ENCODE measurements at regions not wholly inside any gene's neighbourhood (a gene's known extent, or its start where the extent isn't known, plus 50 kb on each side); places are given as distances from the start of the nearest gene placed in this dataset.

DNA sequence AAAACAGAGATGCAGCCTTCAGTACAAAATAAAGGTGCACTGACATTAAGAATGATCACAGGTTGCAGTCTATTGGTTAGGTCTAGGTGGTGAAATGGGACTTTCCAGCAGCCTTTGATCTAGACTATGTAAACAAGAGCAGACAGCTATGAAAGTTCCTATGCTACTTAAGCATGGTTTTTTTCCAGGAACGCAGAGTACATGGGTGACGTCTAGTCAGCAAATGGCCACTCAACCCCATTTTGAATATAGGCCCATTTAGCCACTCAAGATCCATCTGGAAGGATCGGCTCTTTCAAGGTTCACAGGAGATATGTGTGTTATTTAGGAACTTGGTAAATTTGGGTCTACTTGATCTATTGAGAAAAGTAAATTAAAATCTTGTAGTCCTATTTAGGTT, 1424.6 kb upstream of the LRRTM3 start:
- Histone ChIP-seq H3K9ac (ENCODE audit: low read depth, low read length, poor library complexity) (no peak overlapping the region), H2BK120ac (ENCODE audit: low read depth, low read length) (no peak overlapping the region), H3K79me1 (ENCODE audit: low read depth, low read length) (no peaks in the 10 kb centered on the region), H3K23ac (ENCODE audit: low read depth, low read length, poor library complexity) (no peak overlapping the region), H3K4me1 (ENCODE audit: control insufficient read depth in 2 of 2, insufficient read depth in 1 of 2, low read depth in 1 of 2, low read length in 2 of 2) (no peaks in the 10 kb centered on the region), H4K8ac (ENCODE audit: low read depth, low read length) (no peak overlapping the region), H3K9me3 (replicated peaks in 1 of 2; ENCODE audit: control insufficient read depth in 2 of 2, insufficient read depth in 1 of 2, low read depth in 1 of 2, low read length in 2 of 2) (no peaks in the 10 kb centered on the region), H3K4me3 (ENCODE audit: low read length in 2 of 2) (no peak overlapping the region), H2BK15ac (ENCODE audit: low read length) (no peak overlapping the region), H3K14ac (ENCODE audit: low read length) (no peak overlapping the region), H3K27me3 (ENCODE audit: control insufficient read depth in 3 of 3, insufficient read depth in 3 of 3, low read depth in 1 of 3, low read length in 3 of 3) (no peaks in the 10 kb centered on the region), H3K36me3 (replicated peaks in 1 of 2; ENCODE audit: control insufficient read depth in 2 of 2, insufficient read depth in 2 of 2, low read length in 2 of 2) (no peaks in the 10 kb centered on the region), H3K4me2 (ENCODE audit: insufficient read depth, low read length, poor library complexity, severe bottlenecking) (no peak overlapping the region), H4K91ac (ENCODE audit: low read depth, low read length, poor library complexity) (no peak overlapping the region), H2BK5ac (ENCODE audit: low read length) (no peak overlapping the region), H3K4ac (ENCODE audit: low read length) (no peak overlapping the region), H3K18ac (ENCODE audit: low read length) (no peak overlapping the region), H2AK5ac (ENCODE audit: low read depth, low read length) (no peak overlapping the region), H3K27ac (replicated peaks; ENCODE audit: low read length) (no peak overlapping the region), H2AFZ (ENCODE audit: low read length) (no peak overlapping the region), H2BK12ac (ENCODE audit: low read length) (no peak overlapping the region)
- no CpG with 5 or more reads among the region's 3 CpGs for WGBS, 2 donors (ENCODE audit: extremely low coverage in 2 of 2, insufficient read length in 2 of 2, insufficient replicate concordance in 1 of 2)
- no peak for DNase-seq (ENCODE audit: low spot score)

DNA sequence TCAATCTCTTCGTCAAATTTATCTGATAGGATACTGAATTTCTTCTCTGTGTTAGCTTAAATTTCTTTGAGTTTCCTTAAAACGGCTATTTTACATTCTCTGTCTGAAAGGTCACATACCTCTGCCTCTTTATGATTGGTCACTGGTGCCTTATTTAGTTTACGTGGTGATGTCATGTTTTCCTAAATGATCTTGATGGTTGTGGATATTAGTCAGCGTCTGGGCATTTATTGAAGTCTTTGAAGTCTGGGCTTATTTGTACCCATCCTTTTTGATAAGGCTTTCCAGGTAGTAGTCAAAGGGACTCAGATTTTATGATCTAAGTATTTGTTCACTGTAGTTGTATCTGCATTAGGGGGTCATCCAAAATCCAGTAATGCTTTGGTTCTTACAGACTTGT, 1407.5 kb upstream of the LRRTM3 start:
- Histone ChIP-seq H2AK5ac (ENCODE audit: low read depth, low read length) (no peak overlapping the region), H3K36me3 (replicated peaks in 1 of 2; ENCODE audit: control insufficient read depth in 2 of 2, insufficient read depth in 2 of 2, low read length in 2 of 2) (no peaks in the 10 kb centered on the region), H3K4me1 (ENCODE audit: control insufficient read depth in 2 of 2, insufficient read depth in 1 of 2, low read depth in 1 of 2, low read length in 2 of 2) (no peaks in the 10 kb centered on the region), H3K18ac (ENCODE audit: low read length) (no peak overlapping the region), H2BK120ac (ENCODE audit: low read depth, low read length) (no peak overlapping the region), H3K4me3 (ENCODE audit: low read length in 2 of 2) (no peak overlapping the region), H3K14ac (ENCODE audit: low read length) (no peak overlapping the region), H3K23ac (ENCODE audit: low read depth, low read length, poor library complexity) (no peak overlapping the region), H3K4ac (ENCODE audit: low read length) (no peak overlapping the region), H2AFZ (ENCODE audit: low read length) (no peak overlapping the region), H3K27me3 (ENCODE audit: control insufficient read depth in 3 of 3, insufficient read depth in 3 of 3, low read depth in 1 of 3, low read length in 3 of 3) (no peaks in the 10 kb centered on the region), H3K9ac (ENCODE audit: low read depth, low read length, poor library complexity) (no peak overlapping the region), H2BK15ac (ENCODE audit: low read length) (no peak overlapping the region), H4K91ac (ENCODE audit: low read depth, low read length, poor library complexity) (no peak overlapping the region), H3K9me3 (replicated peaks in 1 of 2; ENCODE audit: control insufficient read depth in 2 of 2, insufficient read depth in 1 of 2, low read depth in 1 of 2, low read length in 2 of 2) (no peaks in the 10 kb centered on the region), H3K27ac (replicated peaks; ENCODE audit: low read length) (no peak overlapping the region), H2BK5ac (ENCODE audit: low read length) (no peak overlapping the region), H3K79me1 (ENCODE audit: low read depth, low read length) (no peaks in the 10 kb centered on the region), H2BK12ac (ENCODE audit: low read length) (no peak overlapping the region), H4K8ac (ENCODE audit: low read depth, low read length) (no peak overlapping the region), H3K4me2 (ENCODE audit: insufficient read depth, low read length, poor library complexity, severe bottlenecking) (no peak overlapping the region)
- DNase-seq (ENCODE audit: low spot score), result no peak
- no CpG with 5 or more reads among the region's 4 CpGs for WGBS, 2 donors (ENCODE audit: extremely low coverage in 2 of 2, insufficient read length in 2 of 2, insufficient replicate concordance in 1 of 2)

GRCh38 chr10:65528986-65529385, 1396.8 kb upstream of the LRRTM3 start:
- H3K14ac ChIP-seq (ENCODE audit: low read length), result no peak overlapping the region
- no peak overlapping the region for H2BK12ac ChIP-seq (ENCODE audit: low read length)
- no peak overlapping the region for H4K8ac ChIP-seq (ENCODE audit: low read depth, low read length)
- no peak overlapping the region for H3K4ac ChIP-seq (ENCODE audit: low read length)
- DNase-seq (ENCODE audit: low spot score), result no peak
- H3K23ac ChIP-seq (ENCODE audit: low read depth, low read length, poor library complexity), result no peak overlapping the region
- H3K9me3 ChIP-seq (replicated peaks in 1 of 2; ENCODE audit: control insufficient read depth in 2 of 2, insufficient read depth in 1 of 2, low read depth in 1 of 2, low read length in 2 of 2), result no peaks in the 10 kb centered on the region
- H3K36me3 ChIP-seq (replicated peaks in 1 of 2; ENCODE audit: control insufficient read depth in 2 of 2, insufficient read depth in 2 of 2, low read length in 2 of 2), result no peaks in the 10 kb centered on the region
- H2BK15ac ChIP-seq (ENCODE audit: low read length), result no peak overlapping the region
- no peak overlapping the region for H3K4me3 ChIP-seq (ENCODE audit: low read length in 2 of 2)
- H3K27me3 ChIP-seq (ENCODE audit: control insufficient read depth in 3 of 3, insufficient read depth in 3 of 3, low read depth in 1 of 3, low read length in 3 of 3), result no peaks in the 10 kb centered on the region
- no peak overlapping the region for H3K9ac ChIP-seq (ENCODE audit: low read depth, low read length, poor library complexity)
- no peak overlapping the region for H2BK5ac ChIP-seq (ENCODE audit: low read length)
- H3K4me1 ChIP-seq (ENCODE audit: control insufficient read depth in 2 of 2, insufficient read depth in 1 of 2, low read depth in 1 of 2, low read length in 2 of 2), result no peaks in the 10 kb centered on the region
- H3K79me1 ChIP-seq (ENCODE audit: low read depth, low read length), result no peaks in the 10 kb centered on the region
- no peak overlapping the region for H2AFZ ChIP-seq (ENCODE audit: low read length)
- H3K27ac ChIP-seq (replicated peaks; ENCODE audit: low read length), result no peak overlapping the region
- no CpG with 5 or more reads among the region's 1 CpG for WGBS, 2 donors (ENCODE audit: extremely low coverage in 2 of 2, insufficient read length in 2 of 2, insufficient replicate concordance in 1 of 2)
- H3K4me2 ChIP-seq (ENCODE audit: insufficient read depth, low read length, poor library complexity, severe bottlenecking), result no peak overlapping the region
- no peak overlapping the region for H4K91ac ChIP-seq (ENCODE audit: low read depth, low read length, poor library complexity)
- no peak overlapping the region for H3K18ac ChIP-seq (ENCODE audit: low read length)
- H2BK120ac ChIP-seq (ENCODE audit: low read depth, low read length), result no peak overlapping the region
- no peak overlapping the region for H2AK5ac ChIP-seq (ENCODE audit: low read depth, low read length)

DNA sequence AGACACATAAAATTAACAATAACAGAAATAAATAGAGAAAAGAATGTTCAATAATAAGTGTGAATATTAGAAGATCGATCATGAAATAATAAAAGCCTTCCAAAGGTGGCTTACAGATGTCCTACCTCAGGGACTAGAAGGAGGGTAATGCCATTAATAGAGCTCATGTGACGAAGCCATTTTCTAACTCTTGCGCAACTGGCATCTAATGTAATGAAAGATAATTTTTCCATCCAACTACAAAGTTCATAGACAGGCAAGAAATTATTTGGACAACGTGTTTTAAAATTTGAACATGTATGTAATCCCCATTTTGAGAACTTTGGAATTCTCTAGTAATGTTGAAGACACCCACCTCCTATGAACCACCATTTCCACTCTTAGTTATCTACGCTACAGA, 1394.3 kb upstream of the LRRTM3 start:
- Histone ChIP-seq H2AK5ac (ENCODE audit: low read depth, low read length) (no peak overlapping the region), H3K18ac (ENCODE audit: low read length) (no peak overlapping the region), H3K27me3 (ENCODE audit: control insufficient read depth in 3 of 3, insufficient read depth in 3 of 3, low read depth in 1 of 3, low read length in 3 of 3) (no peaks in the 10 kb centered on the region), H3K4me1 (ENCODE audit: control insufficient read depth in 2 of 2, insufficient read depth in 1 of 2, low read depth in 1 of 2, low read length in 2 of 2) (no peaks in the 10 kb centered on the region), H2BK12ac (ENCODE audit: low read length) (no peak overlapping the region), H2BK120ac (ENCODE audit: low read depth, low read length) (no peak overlapping the region), H2BK5ac (ENCODE audit: low read length) (no peak overlapping the region), H3K79me1 (ENCODE audit: low read depth, low read length) (no peaks in the 10 kb centered on the region), H3K14ac (ENCODE audit: low read length) (no peak overlapping the region), H3K9ac (ENCODE audit: low read depth, low read length, poor library complexity) (no peak overlapping the region), H2AFZ (ENCODE audit: low read length) (no peak overlapping the region), H3K36me3 (replicated peaks in 1 of 2; ENCODE audit: control insufficient read depth in 2 of 2, insufficient read depth in 2 of 2, low read length in 2 of 2) (no peaks in the 10 kb centered on the region), H3K4me3 (ENCODE audit: low read length in 2 of 2) (no peak overlapping the region), H4K8ac (ENCODE audit: low read depth, low read length) (no peak overlapping the region), H3K4ac (ENCODE audit: low read length) (no peak overlapping the region), H3K23ac (ENCODE audit: low read depth, low read length, poor library complexity) (no peak overlapping the region), H3K9me3 (replicated peaks in 1 of 2; ENCODE audit: control insufficient read depth in 2 of 2, insufficient read depth in 1 of 2, low read depth in 1 of 2, low read length in 2 of 2) (no peaks in the 10 kb centered on the region), H3K27ac (replicated peaks; ENCODE audit: low read length) (no peak overlapping the region), H2BK15ac (ENCODE audit: low read length) (no peak overlapping the region), H4K91ac (ENCODE audit: low read depth, low read length, poor library complexity) (no peak overlapping the region), H3K4me2 (ENCODE audit: insufficient read depth, low read length, poor library complexity, severe bottlenecking) (no peak overlapping the region)
- no peak for DNase-seq (ENCODE audit: low spot score)
- no CpG with 5 or more reads among the region's 5 CpGs for WGBS, 2 donors (ENCODE audit: extremely low coverage in 2 of 2, insufficient read length in 2 of 2, insufficient replicate concordance in 1 of 2)

Measured in neuronal stem cell (in vitro differentiated cells).